Panc1 (cell line): ENCODE measurements at regions not wholly inside any gene's neighbourhood (a gene's known extent, or its start where the extent isn't known, plus 50 kb on each side); places are given as distances from the start of the nearest gene placed in this dataset.

Experiments
- ATAC-seq: fragments of 200-7000 bp; cut with Tn5 transposase; 2 replicates; pipeline ENCODE4 v1.9.1; 2020; ENCODE audit warnings: mild to moderate bottlenecking, moderate library complexity
- BruUV-seq: library from RNA; stranded (reverse); fragments of 400-500 nt; replicated peaks from 2 replicates; lab custom pipeline; 2021; lab: Mats Ljungman, UMichigan
- CTCF ChIA-PET: fragments of 300-600 bp; sonication (Branson Sonifier 250); formaldehyde crosslinking; loops from one replicate; lab custom pipeline; 2022; ENCODE audit warnings: antibody characterized with exemption; lab: Charles Lee
- POLR2A ChIA-PET: fragments of 300-600 bp; sonication (Branson Sonifier 250); formaldehyde crosslinking; loops from one replicate; lab custom pipeline; 2022; ENCODE audit warnings: antibody characterized with exemption; lab: Charles Lee
- DNase-seq: peaks from one replicate; pipeline ENCODE4 v3.0.0-alpha.2; 2010; ENCODE audit warnings: low read depth, low spot score
- H3K27ac ChIP-seq: 2 replicates; pipeline ENCODE4 v1.5.1; 2011; ENCODE audit warnings: mild to moderate bottlenecking, low read length, inconsistent platforms
- H3K27me3 ChIP-seq: fragments of 200-500 bp; sonication (Bioruptor generic); 2 replicates; pipeline ENCODE4 v1.6.0; 2014; ENCODE audit warnings: low read length, inconsistent platforms; ENCODE audit not compliant: control insufficient read depth, insufficient read depth
- H3K36me3 ChIP-seq: fragments of 200-500 bp; sonication (Bioruptor generic); 2 replicates; pipeline ENCODE4 v1.5.1; 2014; ENCODE audit warnings: inconsistent platforms, mild to moderate bottlenecking, low read length, moderate library complexity; ENCODE audit not compliant: control insufficient read depth, insufficient read depth
- H3K4me1 ChIP-seq: 2 replicates; pipeline ENCODE4 v1.5.1; 2011; ENCODE audit warnings: inconsistent platforms, mild to moderate bottlenecking, low read length, moderate library complexity; ENCODE audit not compliant: control insufficient read depth, insufficient read depth
- H3K4me3 ChIP-seq, 2 experiments: 2 replicates each; pipeline ENCODE4 v1.5.1; 2011 to 2012; ENCODE audit warnings: low read depth in 2 of 2, low read length in 2 of 2, mild to moderate bottlenecking in 2 of 2, inconsistent platforms in 1 of 2, moderate library complexity in 1 of 2
- H3K9me3 ChIP-seq: fragments of 200-500 bp; sonication (Bioruptor generic); 2 replicates; pipeline ENCODE4 v1.5.1; 2014; ENCODE audit warnings: low read depth, mild to moderate bottlenecking, inconsistent platforms, low read length, moderate library complexity; ENCODE audit not compliant: control insufficient read depth, insufficient read depth
- CTCF ChIP-seq: fragments of 450-650 bp; IDR thresholded peaks from 2 replicates; pipeline ENCODE4 v1.5.1; 2017; ENCODE audit warnings: mild to moderate bottlenecking
- POLR2AphosphoS5 ChIP-seq: IDR thresholded peaks from 2 replicates; pipeline ENCODE4 v1.6.1; 2012; ENCODE audit warnings: mild to moderate bottlenecking, low read depth, low read length, moderate library complexity
- SIN3A ChIP-seq: IDR thresholded peaks from 2 replicates; pipeline ENCODE4 v1.6.1; 2012; ENCODE audit warnings: low read depth, mild to moderate bottlenecking, low read length, moderate library complexity, borderline replicate concordance; ENCODE audit not compliant: insufficient read depth
- TCF7L2 ChIP-seq: IDR thresholded peaks from 2 replicates; pipeline ENCODE4 v1.6.1; 2011; ENCODE audit warnings: mild to moderate bottlenecking, low read depth, low read length, inconsistent platforms
- in situ Hi-C: cut with HindIII; loops from 2 replicates; pipeline ENCODE4 v1.10.0; 2016; ENCODE audit warnings: low sequenced_read_pairs, low pct_unique_long_range_greater_than_20kb
- intact Hi-C: fragments of 100-400 bp; cut with micrococcal nuclease; formaldehyde crosslinking; loops from one replicate; pipeline ENCODE4 v1.10.0; 2022; ENCODE audit not compliant: unreplicated experiment
- TF ChIP-seq, protein P1 (sequence below), 2 experiments: IDR thresholded peaks; 2 replicates each; pipeline ENCODE4 v1.6.1; 2011 to 2012; ENCODE audit warnings: low read depth in 2 of 2, control low read depth in 1 of 2, low read length in 1 of 2, mild to moderate bottlenecking in 1 of 2, moderate library complexity in 1 of 2; ENCODE audit not compliant: insufficient read depth in 1 of 2

- ChIA-PET POLR2A (no interaction called here), CTCF (no interaction called here)
- no peak for DNase-seq
- H3K9me3 ChIP-seq = no peaks in the 10 kb centered on the region
- in situ Hi-C loops = no loop called here
- H3K27me3 ChIP-seq = no peaks in the 10 kb centered on the region
- H3K27ac ChIP-seq = no peak overlapping the region
- peak; percentile 42; the same call in 1 of the 2 replicates for ATAC-seq
- no peak overlapping the region for H3K4me3 ChIP-seq
- TF ChIP-seq, protein P1, sequence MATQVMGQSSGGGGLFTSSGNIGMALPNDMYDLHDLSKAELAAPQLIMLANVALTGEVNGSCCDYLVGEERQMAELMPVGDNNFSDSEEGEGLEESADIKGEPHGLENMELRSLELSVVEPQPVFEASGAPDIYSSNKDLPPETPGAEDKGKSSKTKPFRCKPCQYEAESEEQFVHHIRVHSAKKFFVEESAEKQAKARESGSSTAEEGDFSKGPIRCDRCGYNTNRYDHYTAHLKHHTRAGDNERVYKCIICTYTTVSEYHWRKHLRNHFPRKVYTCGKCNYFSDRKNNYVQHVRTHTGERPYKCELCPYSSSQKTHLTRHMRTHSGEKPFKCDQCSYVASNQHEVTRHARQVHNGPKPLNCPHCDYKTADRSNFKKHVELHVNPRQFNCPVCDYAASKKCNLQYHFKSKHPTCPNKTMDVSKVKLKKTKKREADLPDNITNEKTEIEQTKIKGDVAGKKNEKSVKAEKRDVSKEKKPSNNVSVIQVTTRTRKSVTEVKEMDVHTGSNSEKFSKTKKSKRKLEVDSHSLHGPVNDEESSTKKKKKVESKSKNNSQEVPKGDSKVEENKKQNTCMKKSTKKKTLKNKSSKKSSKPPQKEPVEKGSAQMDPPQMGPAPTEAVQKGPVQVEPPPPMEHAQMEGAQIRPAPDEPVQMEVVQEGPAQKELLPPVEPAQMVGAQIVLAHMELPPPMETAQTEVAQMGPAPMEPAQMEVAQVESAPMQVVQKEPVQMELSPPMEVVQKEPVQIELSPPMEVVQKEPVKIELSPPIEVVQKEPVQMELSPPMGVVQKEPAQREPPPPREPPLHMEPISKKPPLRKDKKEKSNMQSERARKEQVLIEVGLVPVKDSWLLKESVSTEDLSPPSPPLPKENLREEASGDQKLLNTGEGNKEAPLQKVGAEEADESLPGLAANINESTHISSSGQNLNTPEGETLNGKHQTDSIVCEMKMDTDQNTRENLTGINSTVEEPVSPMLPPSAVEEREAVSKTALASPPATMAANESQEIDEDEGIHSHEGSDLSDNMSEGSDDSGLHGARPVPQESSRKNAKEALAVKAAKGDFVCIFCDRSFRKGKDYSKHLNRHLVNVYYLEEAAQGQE (IDR thresholded peaks at IDR 0.05; ENCODE audit: insufficient read depth in 1 of 2, low read depth in 2 of 2, low read length in 1 of 2) = no peak
- TF ChIP-seq CTCF (peak; percentile 23), SIN3A (no peak), TCF7L2 (no peak), POLR2AphosphoS5 (no peak)
- BruUV-seq = no TSS peak
- H3K4me1 ChIP-seq = no peaks in the 10 kb centered on the region
- H3K36me3 ChIP-seq = no peaks in the 10 kb centered on the region
- intact Hi-C loops = no loop called here
Observed at GRCh38 chr15:29403772-29404171, 134.2 kb upstream of the NSMCE3 start.

DNA sequence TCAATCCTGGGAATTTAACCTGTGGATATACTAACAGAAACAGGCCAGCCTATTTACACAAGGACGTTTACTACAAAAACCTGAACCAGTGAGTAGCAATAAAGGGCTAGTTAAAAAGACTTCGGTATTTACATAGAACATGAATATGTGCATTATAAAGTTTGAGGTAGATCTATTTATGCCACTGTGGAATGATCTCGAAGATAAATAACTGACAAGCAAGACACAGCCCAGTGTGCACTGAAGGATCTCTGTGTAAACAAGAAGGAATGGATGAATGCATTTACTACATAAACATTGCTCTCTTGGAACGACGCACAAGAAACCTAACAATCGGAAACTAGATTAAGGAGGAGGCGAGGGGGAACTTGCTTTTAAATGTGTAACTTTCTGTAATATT lies 132.0 kb upstream of the NSMCE3 start:
- no peak for ATAC-seq
- ChIA-PET POLR2A (no interaction called here), CTCF (no interaction called here)
- in situ Hi-C loops (no loop called here), intact Hi-C loops (no loop called here)
- Histone ChIP-seq H3K9me3 (no peaks in the 10 kb centered on the region), H3K27me3 (no peaks in the 10 kb centered on the region), H3K27ac (no peak overlapping the region), H3K4me3 (no peak overlapping the region), H3K36me3 (no peaks in the 10 kb centered on the region), H3K4me1 (no peaks in the 10 kb centered on the region)
- TF ChIP-seq, protein P1 (IDR thresholded peaks at IDR 0.05; ENCODE audit: insufficient read depth in 1 of 2, low read depth in 2 of 2, low read length in 1 of 2) = no peak
- TF ChIP-seq SIN3A = no peak
- no peak for TF ChIP-seq POLR2AphosphoS5
- no peak for TF ChIP-seq TCF7L2
- TF ChIP-seq CTCF = no peak
- DNase-seq = no peak
- BruUV-seq = no TSS peak
